ENCODE measurements at regions not wholly inside any gene's neighbourhood (a gene's known extent, or its start where the extent isn't known, plus 50 kb on each side); places are given as distances from the start of the nearest gene placed in this dataset.
"Not testable (repeated sequence)": the region's sequence is repeated elsewhere in the genome, so short reads cannot be mapped to it uniquely, and the experiment has no call there.

DNA sequence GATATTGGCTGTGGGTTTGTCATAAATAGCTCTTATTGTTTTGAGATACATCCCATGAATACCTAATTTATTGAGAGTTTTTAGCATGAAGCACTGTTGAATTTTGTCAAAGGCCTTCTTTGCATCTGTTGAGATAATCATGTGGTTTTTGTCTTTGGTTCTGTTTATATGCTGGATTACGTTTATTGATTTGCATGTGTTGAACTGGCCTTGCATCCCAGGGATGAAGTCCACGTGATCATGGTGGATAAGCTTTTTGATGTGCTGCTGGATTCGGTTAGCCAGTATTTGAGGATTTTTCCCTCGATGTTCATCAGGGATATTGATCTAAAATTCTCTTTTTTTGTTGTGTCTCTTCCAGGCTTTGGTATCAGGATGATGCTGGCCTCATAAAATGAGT, 1003.6 kb downstream of the CNTNAP5 start:
- H3K36me3 ChIP-seq (ENCODE audit: insufficient read depth); ATAC-seq; H3K4me1 Mint-ChIP-seq; H3K4me1 ChIP-seq (ENCODE audit: insufficient read depth); H3K4me3 Mint-ChIP-seq; H3K79me2 ChIP-seq (replicated peaks; ENCODE audit: insufficient read depth); H3K4me3 ChIP-seq; H3F3A ChIP-seq (replicated peaks; ENCODE audit: low read depth); H3K9me2 ChIP-seq (ENCODE audit: insufficient read depth); H3K27me3 ChIP-seq (ENCODE audit: insufficient read depth); H2AFZ ChIP-seq; DNase-seq (ENCODE audit: low spot score); H4K20me1 ChIP-seq (replicated peaks; ENCODE audit: insufficient read depth); H3K27me3 Mint-ChIP-seq (ENCODE audit: insufficient read depth, low read depth, poor library complexity); H3K27ac Mint-ChIP-seq; H3K4me2 ChIP-seq; H3K27ac ChIP-seq (ENCODE audit: low read depth): not testable (repeated sequence)
- H3K36me3 Mint-ChIP-seq (ENCODE audit: low read depth), result peaks cover 33% of the 10 kb centered on the region
- H3K9me3 Mint-ChIP-seq, result peaks cover 40% of the 10 kb centered on the region

DNA sequence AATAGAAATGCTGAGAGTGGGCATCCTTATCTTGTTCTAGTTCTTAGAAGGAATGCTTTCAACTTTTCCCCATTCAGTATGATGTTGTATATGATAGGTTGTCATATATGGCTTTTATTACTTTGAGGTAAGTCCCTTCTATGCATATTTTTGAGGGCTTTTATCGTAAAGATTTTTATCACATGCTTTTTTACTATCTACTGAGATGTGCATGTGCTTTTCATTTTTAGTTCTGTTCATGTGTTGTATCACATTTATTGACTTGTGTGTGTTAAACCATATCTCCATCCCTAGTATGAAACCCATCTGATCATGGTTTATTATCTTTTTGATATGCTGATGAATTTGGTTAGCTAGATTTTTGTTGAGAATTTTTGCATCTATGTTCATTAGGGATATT, 1008.8 kb downstream of the CNTNAP5 start:
- H3K9me2 ChIP-seq (ENCODE audit: insufficient read depth), result peaks cover 7% of the 10 kb centered on the region; the same call in 1 of the 2 replicates
- H3F3A ChIP-seq (replicated peaks; ENCODE audit: low read depth), result no peaks in the 10 kb centered on the region
- DNase-seq (ENCODE audit: low spot score) (no peak), ATAC-seq (no peak)
- no peak overlapping the region for H3K4me2 ChIP-seq
- no peaks in the 10 kb centered on the region for H4K20me1 ChIP-seq (replicated peaks; ENCODE audit: insufficient read depth)
- H3K9me3 Mint-ChIP-seq, result peaks cover 42% of the 10 kb centered on the region
- no peak overlapping the region for H3K4me3 ChIP-seq
- no peaks in the 10 kb centered on the region for H3K4me1 ChIP-seq (ENCODE audit: insufficient read depth)
- no peaks in the 10 kb centered on the region for H3K27me3 Mint-ChIP-seq (ENCODE audit: insufficient read depth, low read depth, poor library complexity)
- no peaks in the 10 kb centered on the region for H3K4me1 Mint-ChIP-seq
- H3K27ac ChIP-seq (ENCODE audit: low read depth), result no peak overlapping the region
- H3K36me3 ChIP-seq (ENCODE audit: insufficient read depth), result 0 out of 2 replicates have a peak, but pooled peaks cover 3% of the 10 kb centered on the region
- peaks cover 34% of the 10 kb centered on the region for H3K36me3 Mint-ChIP-seq (ENCODE audit: low read depth)
- H3K27me3 ChIP-seq (ENCODE audit: insufficient read depth), result no peaks in the 10 kb centered on the region
- no peaks in the 10 kb centered on the region for H3K79me2 ChIP-seq (replicated peaks; ENCODE audit: insufficient read depth)
- no peak overlapping the region for H2AFZ ChIP-seq
- no peak overlapping the region for H3K27ac Mint-ChIP-seq
- H3K4me3 Mint-ChIP-seq, result no peak overlapping the region
- TF ChIP-seq JUNB (IDR thresholded peaks at IDR 0.05; ENCODE audit: unreplicated experiment), result no peak
- TF ChIP-seq, protein P1, sequence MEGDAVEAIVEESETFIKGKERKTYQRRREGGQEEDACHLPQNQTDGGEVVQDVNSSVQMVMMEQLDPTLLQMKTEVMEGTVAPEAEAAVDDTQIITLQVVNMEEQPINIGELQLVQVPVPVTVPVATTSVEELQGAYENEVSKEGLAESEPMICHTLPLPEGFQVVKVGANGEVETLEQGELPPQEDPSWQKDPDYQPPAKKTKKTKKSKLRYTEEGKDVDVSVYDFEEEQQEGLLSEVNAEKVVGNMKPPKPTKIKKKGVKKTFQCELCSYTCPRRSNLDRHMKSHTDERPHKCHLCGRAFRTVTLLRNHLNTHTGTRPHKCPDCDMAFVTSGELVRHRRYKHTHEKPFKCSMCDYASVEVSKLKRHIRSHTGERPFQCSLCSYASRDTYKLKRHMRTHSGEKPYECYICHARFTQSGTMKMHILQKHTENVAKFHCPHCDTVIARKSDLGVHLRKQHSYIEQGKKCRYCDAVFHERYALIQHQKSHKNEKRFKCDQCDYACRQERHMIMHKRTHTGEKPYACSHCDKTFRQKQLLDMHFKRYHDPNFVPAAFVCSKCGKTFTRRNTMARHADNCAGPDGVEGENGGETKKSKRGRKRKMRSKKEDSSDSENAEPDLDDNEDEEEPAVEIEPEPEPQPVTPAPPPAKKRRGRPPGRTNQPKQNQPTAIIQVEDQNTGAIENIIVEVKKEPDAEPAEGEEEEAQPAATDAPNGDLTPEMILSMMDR (conservative IDR thresholded peaks at IDR 0.05; ENCODE audit: low read depth in 2 of 2), result no peak
- TF ChIP-seq ZNF331 (CRISPR knock-in tag; IDR thresholded peaks at IDR 0.05; ENCODE audit: low read depth), result no peak
- no peak for TF ChIP-seq CREB1 (CRISPR knock-in tag; IDR thresholded peaks at IDR 0.05; ENCODE audit: low read depth)
- TF ChIP-seq ZNF114 (CRISPR knock-in tag; IDR thresholded peaks at IDR 0.05), result no peak
- TF ChIP-seq NANOG (IDR thresholded peaks at IDR 0.05; ENCODE audit: borderline replicate concordance), result no peak
- TF ChIP-seq, protein P2, sequence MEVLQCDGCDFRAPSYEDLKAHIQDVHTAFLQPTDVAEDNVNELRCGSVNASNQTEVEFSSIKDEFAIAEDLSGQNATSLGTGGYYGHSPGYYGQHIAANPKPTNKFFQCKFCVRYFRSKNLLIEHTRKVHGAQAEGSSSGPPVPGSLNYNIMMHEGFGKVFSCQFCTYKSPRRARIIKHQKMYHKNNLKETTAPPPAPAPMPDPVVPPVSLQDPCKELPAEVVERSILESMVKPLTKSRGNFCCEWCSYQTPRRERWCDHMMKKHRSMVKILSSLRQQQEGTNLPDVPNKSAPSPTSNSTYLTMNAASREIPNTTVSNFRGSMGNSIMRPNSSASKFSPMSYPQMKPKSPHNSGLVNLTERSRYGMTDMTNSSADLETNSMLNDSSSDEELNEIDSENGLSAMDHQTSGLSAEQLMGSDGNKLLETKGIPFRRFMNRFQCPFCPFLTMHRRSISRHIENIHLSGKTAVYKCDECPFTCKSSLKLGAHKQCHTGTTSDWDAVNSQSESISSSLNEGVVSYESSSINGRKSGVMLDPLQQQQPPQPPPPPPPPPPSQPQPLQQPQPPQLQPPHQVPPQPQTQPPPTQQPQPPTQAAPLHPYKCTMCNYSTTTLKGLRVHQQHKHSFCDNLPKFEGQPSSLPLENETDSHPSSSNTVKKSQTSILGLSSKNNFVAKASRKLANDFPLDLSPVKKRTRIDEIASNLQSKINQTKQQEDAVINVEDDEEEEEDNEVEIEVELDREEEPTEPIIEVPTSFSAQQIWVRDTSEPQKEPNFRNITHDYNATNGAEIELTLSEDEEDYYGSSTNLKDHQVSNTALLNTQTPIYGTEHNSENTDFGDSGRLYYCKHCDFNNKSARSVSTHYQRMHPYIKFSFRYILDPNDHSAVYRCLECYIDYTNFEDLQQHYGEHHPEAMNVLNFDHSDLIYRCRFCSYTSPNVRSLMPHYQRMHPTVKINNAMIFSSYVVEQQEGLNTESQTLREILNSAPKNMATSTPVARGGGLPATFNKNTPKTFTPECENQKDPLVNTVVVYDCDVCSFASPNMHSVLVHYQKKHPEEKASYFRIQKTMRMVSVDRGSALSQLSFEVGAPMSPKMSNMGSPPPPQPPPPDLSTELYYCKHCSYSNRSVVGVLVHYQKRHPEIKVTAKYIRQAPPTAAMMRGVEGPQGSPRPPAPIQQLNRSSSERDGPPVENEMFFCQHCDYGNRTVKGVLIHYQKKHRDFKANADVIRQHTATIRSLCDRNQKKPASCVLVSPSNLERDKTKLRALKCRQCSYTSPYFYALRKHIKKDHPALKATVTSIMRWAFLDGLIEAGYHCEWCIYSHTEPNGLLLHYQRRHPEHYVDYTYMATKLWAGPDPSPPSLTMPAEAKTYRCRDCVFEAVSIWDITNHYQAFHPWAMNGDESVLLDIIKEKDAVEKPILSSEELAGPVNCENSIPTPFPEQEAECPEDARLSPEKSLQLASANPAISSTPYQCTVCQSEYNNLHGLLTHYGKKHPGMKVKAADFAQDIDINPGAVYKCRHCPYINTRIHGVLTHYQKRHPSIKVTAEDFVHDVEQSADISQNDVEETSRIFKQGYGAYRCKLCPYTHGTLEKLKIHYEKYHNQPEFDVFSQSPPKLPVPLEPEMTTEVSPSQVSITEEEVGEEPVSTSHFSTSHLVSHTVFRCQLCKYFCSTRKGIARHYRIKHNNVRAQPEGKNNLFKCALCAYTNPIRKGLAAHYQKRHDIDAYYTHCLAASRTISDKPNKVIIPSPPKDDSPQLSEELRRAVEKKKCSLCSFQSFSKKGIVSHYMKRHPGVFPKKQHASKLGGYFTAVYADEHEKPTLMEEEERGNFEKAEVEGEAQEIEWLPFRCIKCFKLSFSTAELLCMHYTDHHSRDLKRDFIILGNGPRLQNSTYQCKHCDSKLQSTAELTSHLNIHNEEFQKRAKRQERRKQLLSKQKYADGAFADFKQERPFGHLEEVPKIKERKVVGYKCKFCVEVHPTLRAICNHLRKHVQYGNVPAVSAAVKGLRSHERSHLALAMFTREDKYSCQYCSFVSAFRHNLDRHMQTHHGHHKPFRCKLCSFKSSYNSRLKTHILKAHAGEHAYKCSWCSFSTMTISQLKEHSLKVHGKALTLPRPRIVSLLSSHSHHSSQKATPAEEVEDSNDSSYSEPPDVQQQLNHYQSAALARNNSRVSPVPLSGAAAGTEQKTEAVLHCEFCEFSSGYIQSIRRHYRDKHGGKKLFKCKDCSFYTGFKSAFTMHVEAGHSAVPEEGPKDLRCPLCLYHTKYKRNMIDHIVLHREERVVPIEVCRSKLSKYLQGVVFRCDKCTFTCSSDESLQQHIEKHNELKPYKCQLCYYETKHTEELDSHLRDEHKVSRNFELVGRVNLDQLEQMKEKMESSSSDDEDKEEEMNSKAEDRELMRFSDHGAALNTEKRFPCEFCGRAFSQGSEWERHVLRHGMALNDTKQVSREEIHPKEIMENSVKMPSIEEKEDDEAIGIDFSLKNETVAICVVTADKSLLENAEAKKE (CRISPR knock-in tag; IDR thresholded peaks at IDR 0.05), result no peak
- no peak for TF ChIP-seq POLR2AphosphoS5 (IDR thresholded peaks at IDR 0.05; ENCODE audit: low read depth)
- TF ChIP-seq EZH2 (IDR thresholded peaks at IDR 0.05; ENCODE audit: low read depth, unreplicated experiment), result no peak
- TF ChIP-seq, protein P3, sequence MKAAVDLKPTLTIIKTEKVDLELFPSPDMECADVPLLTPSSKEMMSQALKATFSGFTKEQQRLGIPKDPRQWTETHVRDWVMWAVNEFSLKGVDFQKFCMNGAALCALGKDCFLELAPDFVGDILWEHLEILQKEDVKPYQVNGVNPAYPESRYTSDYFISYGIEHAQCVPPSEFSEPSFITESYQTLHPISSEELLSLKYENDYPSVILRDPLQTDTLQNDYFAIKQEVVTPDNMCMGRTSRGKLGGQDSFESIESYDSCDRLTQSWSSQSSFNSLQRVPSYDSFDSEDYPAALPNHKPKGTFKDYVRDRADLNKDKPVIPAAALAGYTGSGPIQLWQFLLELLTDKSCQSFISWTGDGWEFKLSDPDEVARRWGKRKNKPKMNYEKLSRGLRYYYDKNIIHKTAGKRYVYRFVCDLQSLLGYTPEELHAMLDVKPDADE (IDR thresholded peaks at IDR 0.05), result no peak
- no peak for TF ChIP-seq EZH2phosphoT487 (IDR thresholded peaks at IDR 0.05; ENCODE audit: unreplicated experiment)
- TF ChIP-seq STAT1 (IDR thresholded peaks at IDR 0.05; ENCODE audit: unreplicated experiment), result no peak
